ENCODE measurements at regions not wholly inside any gene's neighbourhood (a gene's known extent, or its start where the extent isn't known, plus 50 kb on each side); places are given as distances from the start of the nearest gene placed in this dataset.
A peak's percentile ranks its signal among the peaks of the same experiment; 100 is the strongest.

- H3K4me1 ChIP-seq (ENCODE audit: control insufficient read depth, insufficient read depth, low read length): no peaks in the 10 kb centered on the region
- H3K9me3 ChIP-seq (ENCODE audit: control insufficient read depth, low read length): no peaks in the 10 kb centered on the region
- no peak for DNase-seq (ENCODE audit: low read depth)
- H3K4me3 ChIP-seq (ENCODE audit: low read length): no peak overlapping the region
- peaks cover 76% of the 10 kb centered on the region for H3K27me3 ChIP-seq (replicated peaks; ENCODE audit: control insufficient read depth, insufficient read depth, low read length)
- H3K9ac ChIP-seq (ENCODE audit: low read length): no peak overlapping the region
- no peaks in the 10 kb centered on the region for H3K36me3 ChIP-seq (ENCODE audit: control insufficient read depth, insufficient read depth, low read length, severe bottlenecking)
These were observed 172.4 kb upstream of the TNRC6C start for GRCh38 chr17:77786090-77786489.

- Histone ChIP-seq H3K4me1 (ENCODE audit: control insufficient read depth, insufficient read depth, low read length) (no peaks in the 10 kb centered on the region), H3K36me3 (ENCODE audit: control insufficient read depth, insufficient read depth, low read length, severe bottlenecking) (no peaks in the 10 kb centered on the region), H3K9me3 (ENCODE audit: control insufficient read depth, low read length) (no peaks in the 10 kb centered on the region), H3K4me3 (ENCODE audit: low read length) (no peak overlapping the region), H3K27me3 (replicated peaks; ENCODE audit: control insufficient read depth, insufficient read depth, low read length) (peaks cover 78% of the 10 kb centered on the region), H3K9ac (ENCODE audit: low read length) (no peak overlapping the region)
- no peak for DNase-seq (ENCODE audit: low read depth)
These were observed 171.6 kb upstream of the TNRC6C start for GRCh38 chr17:77786740-77787505.

- no peak for DNase-seq (ENCODE audit: low read depth)
- Histone ChIP-seq H3K4me3 (ENCODE audit: low read length) (no peak overlapping the region), H3K4me1 (ENCODE audit: control insufficient read depth, insufficient read depth, low read length) (no peaks in the 10 kb centered on the region), H3K9me3 (ENCODE audit: control insufficient read depth, low read length) (no peaks in the 10 kb centered on the region), H3K36me3 (ENCODE audit: control insufficient read depth, insufficient read depth, low read length, severe bottlenecking) (no peaks in the 10 kb centered on the region), H3K27me3 (replicated peaks; ENCODE audit: control insufficient read depth, insufficient read depth, low read length) (peaks cover 57% of the 10 kb centered on the region), H3K9ac (ENCODE audit: low read length) (no peak overlapping the region)
These were observed 168.2 kb upstream of the TNRC6C start for GRCh38 chr17:77790143-77790829.

DNA sequence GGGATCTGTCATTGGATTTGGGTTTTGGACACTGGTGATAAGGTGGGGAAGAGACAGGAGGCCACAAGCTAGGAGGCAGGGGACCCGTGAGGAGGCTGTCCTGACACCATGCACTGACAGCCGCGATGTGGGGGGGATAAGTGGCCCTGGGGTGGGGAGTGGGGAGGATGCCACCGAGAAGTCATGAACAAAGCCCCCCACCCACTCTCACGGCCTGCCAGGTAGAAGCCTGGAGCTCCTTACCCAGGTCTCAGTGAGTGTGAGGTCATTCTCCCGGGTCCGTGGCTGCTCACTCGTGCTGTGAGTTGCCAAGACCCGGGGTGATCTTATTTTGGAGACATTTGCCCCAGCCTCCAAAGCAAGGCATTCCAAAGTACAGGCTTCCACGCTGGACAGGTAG lies 165.9 kb upstream of the TNRC6C start:
- Histone ChIP-seq H3K4me1 (ENCODE audit: control insufficient read depth, insufficient read depth, low read length) (peaks cover 4% of the 10 kb centered on the region), H3K36me3 (ENCODE audit: control insufficient read depth, insufficient read depth, low read length, severe bottlenecking) (no peaks in the 10 kb centered on the region), H3K4me3 (ENCODE audit: low read length) (no peak overlapping the region), H3K27me3 (replicated peaks; ENCODE audit: control insufficient read depth, insufficient read depth, low read length) (peaks cover 35% of the 10 kb centered on the region), H3K9me3 (ENCODE audit: control insufficient read depth, low read length) (no peaks in the 10 kb centered on the region), H3K9ac (ENCODE audit: low read length) (no peak overlapping the region)
- DNase-seq (ENCODE audit: low read depth): no peak

GRCh38 chr17:77793146-77793970 lies 165.1 kb upstream of the TNRC6C start:
- DNase-seq (ENCODE audit: low read depth): no peak
- peaks cover 30% of the 10 kb centered on the region for H3K27me3 ChIP-seq (replicated peaks; ENCODE audit: control insufficient read depth, insufficient read depth, low read length)

GRCh38 chr17:77793971-77794235 lies 164.6 kb upstream of the TNRC6C start:
- peaks cover 4% of the 10 kb centered on the region for H3K4me1 ChIP-seq (ENCODE audit: control insufficient read depth, insufficient read depth, low read length)
- no peak for DNase-seq (ENCODE audit: low read depth)
- H3K27me3 ChIP-seq (replicated peaks; ENCODE audit: control insufficient read depth, insufficient read depth, low read length): peaks cover 25% of the 10 kb centered on the region
- no peak overlapping the region for H3K4me3 ChIP-seq (ENCODE audit: low read length)
- H3K9ac ChIP-seq (ENCODE audit: low read length): no peak overlapping the region
- H3K36me3 ChIP-seq (ENCODE audit: control insufficient read depth, insufficient read depth, low read length, severe bottlenecking): no peaks in the 10 kb centered on the region
- H3K9me3 ChIP-seq (ENCODE audit: control insufficient read depth, low read length): no peaks in the 10 kb centered on the region

More at GRCh38 chr17:77793146-77793970, 165.1 kb upstream of the TNRC6C start:
- H3K36me3 ChIP-seq (ENCODE audit: control insufficient read depth, insufficient read depth, low read length, severe bottlenecking): no peaks in the 10 kb centered on the region
- no peaks in the 10 kb centered on the region for H3K9me3 ChIP-seq (ENCODE audit: control insufficient read depth, low read length)
- H3K9ac ChIP-seq (ENCODE audit: low read length): no peak overlapping the region
- H3K4me3 ChIP-seq (ENCODE audit: low read length): no peak overlapping the region
- H3K4me1 ChIP-seq (ENCODE audit: control insufficient read depth, insufficient read depth, low read length): peaks cover 4% of the 10 kb centered on the region

DNA sequence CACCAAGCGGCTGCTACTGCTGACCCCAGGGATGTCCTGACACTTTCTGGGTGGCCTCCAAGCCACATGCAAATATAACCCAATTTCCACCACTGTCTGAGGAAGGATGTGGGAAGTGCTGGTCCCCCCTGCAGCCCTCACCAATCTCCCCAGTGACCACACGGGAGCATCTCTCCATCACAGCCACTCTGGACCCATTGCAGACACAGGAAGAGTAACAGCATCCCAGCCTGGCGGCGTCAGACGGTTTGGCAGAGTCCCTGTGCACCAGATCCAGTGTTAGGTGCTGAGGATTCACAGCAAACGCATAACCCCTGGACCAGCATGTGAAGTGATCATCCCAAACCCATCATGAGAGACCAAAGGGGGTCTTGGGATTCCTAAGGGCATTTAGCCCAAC lies 163.7 kb upstream of the TNRC6C start:
- peaks cover 21% of the 10 kb centered on the region for H3K27me3 ChIP-seq (replicated peaks; ENCODE audit: control insufficient read depth, insufficient read depth, low read length)
- H3K4me3 ChIP-seq (ENCODE audit: low read length): no peak overlapping the region
- no peak for DNase-seq (ENCODE audit: low read depth)
- H3K9ac ChIP-seq (ENCODE audit: low read length): no peak overlapping the region
- no peaks in the 10 kb centered on the region for H3K9me3 ChIP-seq (ENCODE audit: control insufficient read depth, low read length)
- H3K36me3 ChIP-seq (ENCODE audit: control insufficient read depth, insufficient read depth, low read length, severe bottlenecking): no peaks in the 10 kb centered on the region
- H3K4me1 ChIP-seq (ENCODE audit: control insufficient read depth, insufficient read depth, low read length): peaks cover 4% of the 10 kb centered on the region

- no peak for DNase-seq (ENCODE audit: low read depth)
- Histone ChIP-seq H3K9ac (ENCODE audit: low read length) (no peak overlapping the region), H3K4me1 (ENCODE audit: control insufficient read depth, insufficient read depth, low read length) (peaks cover 4% of the 10 kb centered on the region), H3K4me3 (ENCODE audit: low read length) (no peak overlapping the region), H3K36me3 (ENCODE audit: control insufficient read depth, insufficient read depth, low read length, severe bottlenecking) (no peaks in the 10 kb centered on the region), H3K27me3 (replicated peaks; ENCODE audit: control insufficient read depth, insufficient read depth, low read length) (peaks cover 13% of the 10 kb centered on the region), H3K9me3 (ENCODE audit: control insufficient read depth, low read length) (no peaks in the 10 kb centered on the region)
These were observed 162.8 kb upstream of the TNRC6C start for GRCh38 chr17:77795685-77796084.

GRCh38 chr17:77796176-77796860 lies 162.2 kb upstream of the TNRC6C start:
- Histone ChIP-seq H3K27me3 (replicated peaks; ENCODE audit: control insufficient read depth, insufficient read depth, low read length) (peaks cover 13% of the 10 kb centered on the region), H3K9ac (ENCODE audit: low read length) (no peak overlapping the region), H3K36me3 (ENCODE audit: control insufficient read depth, insufficient read depth, low read length, severe bottlenecking) (no peaks in the 10 kb centered on the region), H3K9me3 (ENCODE audit: control insufficient read depth, low read length) (no peaks in the 10 kb centered on the region), H3K4me3 (ENCODE audit: low read length) (no peak overlapping the region), H3K4me1 (ENCODE audit: control insufficient read depth, insufficient read depth, low read length) (peaks cover 4% of the 10 kb centered on the region)
- DNase-seq (ENCODE audit: low read depth): peak; percentile 51

DNA sequence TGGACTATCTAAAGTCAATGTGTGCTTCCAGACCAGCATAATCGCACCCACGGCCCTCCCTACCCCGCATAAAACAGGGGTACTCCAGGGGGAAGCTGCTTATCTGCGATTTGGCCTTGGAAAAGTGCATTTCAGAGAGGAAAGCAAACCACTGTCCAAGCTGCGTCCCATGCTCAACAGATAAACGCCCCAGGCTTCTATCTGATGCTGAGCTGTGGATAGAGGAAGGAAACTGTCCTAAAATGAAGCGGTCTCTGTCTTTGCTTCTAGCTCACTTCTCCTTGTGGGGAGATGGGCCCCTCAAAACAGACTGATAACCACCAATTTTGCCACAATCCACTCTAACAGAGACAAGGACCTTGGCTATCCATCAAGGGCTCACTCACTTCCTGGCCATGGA lies 160.5 kb upstream of the TNRC6C start:
- H3K27me3 ChIP-seq (replicated peaks; ENCODE audit: control insufficient read depth, insufficient read depth, low read length): peaks cover 23% of the 10 kb centered on the region
- H3K9ac ChIP-seq (ENCODE audit: low read length): no peak overlapping the region
- H3K4me1 ChIP-seq (ENCODE audit: control insufficient read depth, insufficient read depth, low read length): peaks cover 4% of the 10 kb centered on the region
- H3K4me3 ChIP-seq (ENCODE audit: low read length): no peak overlapping the region
- H3K36me3 ChIP-seq (ENCODE audit: control insufficient read depth, insufficient read depth, low read length, severe bottlenecking): no peaks in the 10 kb centered on the region
- no peaks in the 10 kb centered on the region for H3K9me3 ChIP-seq (ENCODE audit: control insufficient read depth, low read length)
- DNase-seq (ENCODE audit: low read depth): no peak

GRCh38 chr17:77798481-77798880 lies 160.0 kb upstream of the TNRC6C start:
- no peak for DNase-seq (ENCODE audit: low read depth)
- no peak overlapping the region for H3K9ac ChIP-seq (ENCODE audit: low read length)
- peaks cover 4% of the 10 kb centered on the region for H3K4me1 ChIP-seq (ENCODE audit: control insufficient read depth, insufficient read depth, low read length)

More at GRCh38 chr17:77798481-77798880, 160.0 kb upstream of the TNRC6C start:
- Histone ChIP-seq H3K4me3 (ENCODE audit: low read length) (no peak overlapping the region), H3K9me3 (ENCODE audit: control insufficient read depth, low read length) (no peaks in the 10 kb centered on the region), H3K36me3 (ENCODE audit: control insufficient read depth, insufficient read depth, low read length, severe bottlenecking) (no peaks in the 10 kb centered on the region), H3K27me3 (replicated peaks; ENCODE audit: control insufficient read depth, insufficient read depth, low read length) (peaks cover 21% of the 10 kb centered on the region)

Data from adipocyte (in vitro differentiated cells).